ENCODE measurements at regions not wholly inside any gene's neighbourhood (a gene's known extent, or its start where the extent isn't known, plus 50 kb on each side); places are given as distances from the start of the nearest gene placed in this dataset.

GRCh38 chr4:156459584-156459983, 505.9 kb upstream of the CTSO start:
- TF ChIP-seq, protein P1, sequence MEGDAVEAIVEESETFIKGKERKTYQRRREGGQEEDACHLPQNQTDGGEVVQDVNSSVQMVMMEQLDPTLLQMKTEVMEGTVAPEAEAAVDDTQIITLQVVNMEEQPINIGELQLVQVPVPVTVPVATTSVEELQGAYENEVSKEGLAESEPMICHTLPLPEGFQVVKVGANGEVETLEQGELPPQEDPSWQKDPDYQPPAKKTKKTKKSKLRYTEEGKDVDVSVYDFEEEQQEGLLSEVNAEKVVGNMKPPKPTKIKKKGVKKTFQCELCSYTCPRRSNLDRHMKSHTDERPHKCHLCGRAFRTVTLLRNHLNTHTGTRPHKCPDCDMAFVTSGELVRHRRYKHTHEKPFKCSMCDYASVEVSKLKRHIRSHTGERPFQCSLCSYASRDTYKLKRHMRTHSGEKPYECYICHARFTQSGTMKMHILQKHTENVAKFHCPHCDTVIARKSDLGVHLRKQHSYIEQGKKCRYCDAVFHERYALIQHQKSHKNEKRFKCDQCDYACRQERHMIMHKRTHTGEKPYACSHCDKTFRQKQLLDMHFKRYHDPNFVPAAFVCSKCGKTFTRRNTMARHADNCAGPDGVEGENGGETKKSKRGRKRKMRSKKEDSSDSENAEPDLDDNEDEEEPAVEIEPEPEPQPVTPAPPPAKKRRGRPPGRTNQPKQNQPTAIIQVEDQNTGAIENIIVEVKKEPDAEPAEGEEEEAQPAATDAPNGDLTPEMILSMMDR (IDR thresholded peaks at IDR 0.05), result no peak
- no peak for TF ChIP-seq EZH2 (IDR thresholded peaks at IDR 0.05; ENCODE audit: borderline replicate concordance, insufficient read depth, low read depth, low read length, poor library complexity, severe bottlenecking)

All from B cell (primary cell).